ENCODE measurements at regions not wholly inside any gene's neighbourhood (a gene's known extent, or its start where the extent isn't known, plus 50 kb on each side); places are given as distances from the start of the nearest gene placed in this dataset.

GRCh38 chr3:116809208-116809607, 99.6 kb downstream of the TUSC7 start:
- H3K4me3 ChIP-seq: no peak overlapping the region
- peak overlapping the region in 6 of 8 donors; percentile 11 to 72 (median 48) for H3K27ac ChIP-seq
- no peaks in the 10 kb centered on the region for H3K4me1 ChIP-seq
- no peak for DNase-seq
- no peaks in the 10 kb centered on the region for H3K36me3 ChIP-seq
- no peaks in the 10 kb centered on the region for H3K27me3 ChIP-seq (replicated peaks in 1 of 7)
- intact Hi-C loops (cut with DNase I; ENCODE audit: low total_unique reads): no loop called here
- H3K9me3 ChIP-seq: peaks cover 0 to 20% (median 4%) of the 10 kb centered on the region in 8 donors
- TF ChIP-seq, protein P1, sequence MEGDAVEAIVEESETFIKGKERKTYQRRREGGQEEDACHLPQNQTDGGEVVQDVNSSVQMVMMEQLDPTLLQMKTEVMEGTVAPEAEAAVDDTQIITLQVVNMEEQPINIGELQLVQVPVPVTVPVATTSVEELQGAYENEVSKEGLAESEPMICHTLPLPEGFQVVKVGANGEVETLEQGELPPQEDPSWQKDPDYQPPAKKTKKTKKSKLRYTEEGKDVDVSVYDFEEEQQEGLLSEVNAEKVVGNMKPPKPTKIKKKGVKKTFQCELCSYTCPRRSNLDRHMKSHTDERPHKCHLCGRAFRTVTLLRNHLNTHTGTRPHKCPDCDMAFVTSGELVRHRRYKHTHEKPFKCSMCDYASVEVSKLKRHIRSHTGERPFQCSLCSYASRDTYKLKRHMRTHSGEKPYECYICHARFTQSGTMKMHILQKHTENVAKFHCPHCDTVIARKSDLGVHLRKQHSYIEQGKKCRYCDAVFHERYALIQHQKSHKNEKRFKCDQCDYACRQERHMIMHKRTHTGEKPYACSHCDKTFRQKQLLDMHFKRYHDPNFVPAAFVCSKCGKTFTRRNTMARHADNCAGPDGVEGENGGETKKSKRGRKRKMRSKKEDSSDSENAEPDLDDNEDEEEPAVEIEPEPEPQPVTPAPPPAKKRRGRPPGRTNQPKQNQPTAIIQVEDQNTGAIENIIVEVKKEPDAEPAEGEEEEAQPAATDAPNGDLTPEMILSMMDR (IDR thresholded peaks at IDR 0.05 in 8 of 11, conservative IDR thresholded peaks at IDR 0.05 in 3 of 11): no peak
- no peak for TF ChIP-seq POLR2AphosphoS5 (IDR thresholded peaks at IDR 0.05)
- no peak for TF ChIP-seq POLR2A (IDR thresholded peaks at IDR 0.05)
- 64 to 79% (median 74%) methylated on average over 4 of the region's 4 CpGs for WGBS, 5 donors

- WGBS, 5 donors: 89 to 95% (median 91%) methylated on average over 3 of the region's 3 CpGs
- no peaks in the 10 kb centered on the region for H3K4me1 ChIP-seq
- no peak overlapping the region for H3K4me3 ChIP-seq
- no peaks in the 10 kb centered on the region for H3K27me3 ChIP-seq (replicated peaks in 1 of 7)
- TF ChIP-seq POLR2A (IDR thresholded peaks at IDR 0.05): no peak
- TF ChIP-seq, protein P1 (IDR thresholded peaks at IDR 0.05 in 8 of 11, conservative IDR thresholded peaks at IDR 0.05 in 3 of 11): no peak
- no peak for TF ChIP-seq POLR2AphosphoS5 (IDR thresholded peaks at IDR 0.05)
- H3K27ac ChIP-seq: no peak overlapping the region
- H3K9me3 ChIP-seq: peaks cover 0 to 20% (median 3%) of the 10 kb centered on the region in 8 donors
- no peaks in the 10 kb centered on the region for H3K36me3 ChIP-seq
- DNase-seq: no peak
- intact Hi-C loops (cut with DNase I; ENCODE audit: low total_unique reads): no loop called here
These were observed 102.2 kb downstream of the TUSC7 start for GRCh38 chr3:116811754-116812153.

- intact Hi-C loops (cut with DNase I; ENCODE audit: low total_unique reads): no loop called here
- TF ChIP-seq, protein P1 (IDR thresholded peaks at IDR 0.05 in 8 of 11, conservative IDR thresholded peaks at IDR 0.05 in 3 of 11): no peak
- no peak for TF ChIP-seq POLR2AphosphoS5 (IDR thresholded peaks at IDR 0.05)
- Histone ChIP-seq H3K9me3 (peaks cover 0 to 20% (median 0%) of the 10 kb centered on the region in 8 donors), H3K4me3 (no peak overlapping the region), H3K4me1 (no peaks in the 10 kb centered on the region), H3K36me3 (no peaks in the 10 kb centered on the region), H3K27me3 (replicated peaks in 1 of 7) (no peaks in the 10 kb centered on the region), H3K27ac (no peak overlapping the region)
- DNase-seq: no peak
These were observed 103.4 kb downstream of the TUSC7 start for GRCh38 chr3:116812949-116813348.

- Histone ChIP-seq H3K4me3 (no peak overlapping the region), H3K36me3 (no peaks in the 10 kb centered on the region), H3K27me3 (replicated peaks in 1 of 7) (no peaks in the 10 kb centered on the region), H3K27ac (no peak overlapping the region), H3K9me3 (peaks cover 0 to 6% (median 0%) of the 10 kb centered on the region in 8 donors), H3K4me1 (no peaks in the 10 kb centered on the region)
- WGBS, 5 donors: 67 to 83% (median 78%) methylated on average over 1 of the region's 1 CpG
- TF ChIP-seq, protein P1 (IDR thresholded peaks at IDR 0.05 in 8 of 11, conservative IDR thresholded peaks at IDR 0.05 in 3 of 11): no peak
- no peak for TF ChIP-seq POLR2A (IDR thresholded peaks at IDR 0.05)
- no peak for TF ChIP-seq POLR2AphosphoS5 (IDR thresholded peaks at IDR 0.05)
- no peak for DNase-seq
- intact Hi-C loops (cut with DNase I; ENCODE audit: low total_unique reads): no loop called here
These were observed 105.7 kb downstream of the TUSC7 start for GRCh38 chr3:116815321-116815720.

Measured in spleen (tissue), 11 donors.